ENCODE measurements at regions not wholly inside any gene's neighbourhood (a gene's known extent, or its start where the extent isn't known, plus 50 kb on each side); places are given as distances from the start of the nearest gene placed in this dataset.

DNA sequence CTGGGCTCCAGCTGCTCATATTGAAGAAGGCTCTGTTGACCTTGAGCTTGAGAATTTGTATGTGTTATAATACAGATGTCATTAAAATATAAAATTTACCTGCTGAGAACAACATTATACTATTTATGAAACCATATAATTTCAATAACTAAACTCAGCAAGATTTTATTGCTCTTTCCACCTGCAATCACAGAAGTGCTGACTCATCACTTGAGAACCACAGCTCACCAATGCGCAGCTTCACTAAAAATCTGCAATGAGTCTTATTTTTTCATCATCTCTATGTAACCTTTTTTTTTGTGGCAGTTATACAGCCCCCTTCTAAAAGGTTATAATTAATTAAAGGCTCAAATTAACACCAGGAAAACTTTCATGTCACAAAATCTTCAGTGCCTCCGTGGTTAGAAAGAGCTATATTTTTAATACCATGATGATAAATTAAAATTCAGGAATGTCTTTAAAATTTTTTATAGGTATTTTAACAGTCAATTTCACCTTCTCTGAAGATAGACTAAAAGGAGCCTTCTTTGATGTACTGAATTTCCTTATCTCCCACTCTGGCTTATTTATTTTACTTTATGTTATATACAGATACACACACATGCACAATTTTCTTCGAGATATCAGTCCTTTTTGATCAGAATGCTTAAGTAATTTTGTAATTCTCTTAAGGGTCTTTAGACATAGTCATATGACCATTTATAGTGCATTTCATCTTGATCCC lies 102.7 kb downstream of the EVX1 start:
- TF ChIP-seq, protein P1, sequence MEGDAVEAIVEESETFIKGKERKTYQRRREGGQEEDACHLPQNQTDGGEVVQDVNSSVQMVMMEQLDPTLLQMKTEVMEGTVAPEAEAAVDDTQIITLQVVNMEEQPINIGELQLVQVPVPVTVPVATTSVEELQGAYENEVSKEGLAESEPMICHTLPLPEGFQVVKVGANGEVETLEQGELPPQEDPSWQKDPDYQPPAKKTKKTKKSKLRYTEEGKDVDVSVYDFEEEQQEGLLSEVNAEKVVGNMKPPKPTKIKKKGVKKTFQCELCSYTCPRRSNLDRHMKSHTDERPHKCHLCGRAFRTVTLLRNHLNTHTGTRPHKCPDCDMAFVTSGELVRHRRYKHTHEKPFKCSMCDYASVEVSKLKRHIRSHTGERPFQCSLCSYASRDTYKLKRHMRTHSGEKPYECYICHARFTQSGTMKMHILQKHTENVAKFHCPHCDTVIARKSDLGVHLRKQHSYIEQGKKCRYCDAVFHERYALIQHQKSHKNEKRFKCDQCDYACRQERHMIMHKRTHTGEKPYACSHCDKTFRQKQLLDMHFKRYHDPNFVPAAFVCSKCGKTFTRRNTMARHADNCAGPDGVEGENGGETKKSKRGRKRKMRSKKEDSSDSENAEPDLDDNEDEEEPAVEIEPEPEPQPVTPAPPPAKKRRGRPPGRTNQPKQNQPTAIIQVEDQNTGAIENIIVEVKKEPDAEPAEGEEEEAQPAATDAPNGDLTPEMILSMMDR (conservative IDR thresholded peaks at IDR 0.05 in 1 of 2, IDR thresholded peaks at IDR 0.05 in 1 of 2; ENCODE audit: extremely low read depth in 1 of 2, insufficient read depth in 1 of 2, low read depth in 1 of 2, low read length in 2 of 2), result no peak
- TF ChIP-seq EZH2 (IDR thresholded peaks at IDR 0.05; ENCODE audit: borderline replicate concordance, low read length), result no peak
